Kidney (tissue), 13 donors: ENCODE measurements at regions not wholly inside any gene's neighbourhood (a gene's known extent, or its start where the extent isn't known, plus 50 kb on each side); places are given as distances from the start of the nearest gene placed in this dataset.

Experiments used
- DNase-seq, 5 donors: peaks; one replicate each; pipeline ENCODE4 v3.0.0-alpha.2; 2013 to 2020
- FAIRE-seq: peaks from 2 replicates; lab custom pipeline; 2012; peaks lifted over from hg19 to GRCh38; lab: Jason Lieb, UNC
- H3K27ac ChIP-seq, 2 donors: one replicate each; pipeline ENCODE4 v1.7.0; 2013; ENCODE audit warnings: low read depth in 2 of 2, low read length in 2 of 2, inconsistent platforms in 1 of 2
- H3K27me3 ChIP-seq: one replicate; pipeline ENCODE4 v1.7.1; 2013; ENCODE audit warnings: low read length, inconsistent platforms; ENCODE audit not compliant: control insufficient read depth, insufficient read depth
- H3K36me3 ChIP-seq, 3 donors: one replicate each; pipeline versions ENCODE4 v1.7.0 to v1.7.1; 2013; ENCODE audit warnings: low read length in 3 of 3, control low read depth in 1 of 3, inconsistent platforms in 1 of 3; ENCODE audit not compliant: insufficient read depth in 3 of 3, control insufficient read depth in 2 of 3
- H3K4me1 ChIP-seq, 3 donors: one replicate each; pipeline versions ENCODE4 v1.7.0 to v1.7.1; 2013; ENCODE audit warnings: low read length in 3 of 3, inconsistent platforms in 1 of 3, low read depth in 1 of 3; ENCODE audit not compliant: control insufficient read depth in 2 of 3, insufficient read depth in 2 of 3
- H3K4me3 ChIP-seq, 3 donors: one replicate each; pipeline versions ENCODE4 v1.7.0 to v1.8.1; 2013; ENCODE audit warnings: low read length in 3 of 3, control low read depth in 1 of 3, inconsistent platforms in 1 of 3
- H3K9ac ChIP-seq, 3 donors: one replicate each; pipeline versions ENCODE4 v1.7.0 to v1.7.1; 2013; ENCODE audit warnings: low read length in 3 of 3, control low read depth in 1 of 3, inconsistent platforms in 1 of 3
- H3K9me3 ChIP-seq, 3 donors: one replicate each; pipeline versions ENCODE4 v1.7.0 to v1.7.1; 2013; ENCODE audit warnings: low read length in 3 of 3, control low read depth in 1 of 3, inconsistent platforms in 1 of 3; ENCODE audit not compliant: control insufficient read depth in 2 of 3, insufficient read depth in 1 of 3
- CTCF ChIP-seq: IDR thresholded peaks from 3 replicates; pipeline ENCODE4 v1.5.1; 2012; ENCODE audit warnings: mild to moderate bottlenecking, moderate library complexity, borderline replicate concordance; ENCODE audit not compliant: insufficient read depth; ENCODE audit errors: extremely low read depth
- intact Hi-C: fragments of 100-400 bp; cut with DNase I; formaldehyde crosslinking; loops from one replicate; pipeline ENCODE4 v1.11.1; 2022
- donor health status: control.
- donor health status: control.
- donor health status: control.
- donor health status: control.
- donor health status: control.
- donor health status: DM: yes; HTN: yes; CAD: no.
- donor health status: Normal renal cell carcinoma (clear cell type).

- H3K4me1 ChIP-seq = no peaks in the 10 kb centered on the region
- H3K36me3 ChIP-seq = no peaks in the 10 kb centered on the region
- H3K9me3 ChIP-seq = no peaks in the 10 kb centered on the region
- no peak overlapping the region for H3K4me3 ChIP-seq
- no peak overlapping the region for H3K27ac ChIP-seq
- no peaks in the 10 kb centered on the region for H3K27me3 ChIP-seq
- no peak for TF ChIP-seq CTCF
- DNase-seq (no peak), FAIRE-seq (no peak)
- H3K9ac ChIP-seq = no peak overlapping the region
- intact Hi-C loops = no loop called here
Observed at GRCh38 chrX:102883491-102883890, 53.6 kb upstream of the RAB40AL start.
